ENCODE measurements at regions not wholly inside any gene's neighbourhood (a gene's known extent, or its start where the extent isn't known, plus 50 kb on each side); places are given as distances from the start of the nearest gene placed in this dataset.

GRCh38 chr14:40028991-40029390 is 596.8 kb upstream of the FBXO33 start:
- ChIA-PET CTCF (no interaction called here), POLR2A (no interaction called here), RAD21 (ENCODE audit: low non-redundant PET in 1 of 2, low total read pairs in 2 of 2, uncharacterized antibody in 2 of 2, unreplicated experiment in 2 of 2) (no interaction called here)
- no TSS peak for BruUV-seq (replicated peaks)
- Histone ChIP-seq H3K36me3 (ENCODE audit: control insufficient read depth in 1 of 2, insufficient read depth in 2 of 2, low read length in 2 of 2) (no peaks in the 10 kb centered on the region), H3K4me1 (ENCODE audit: control insufficient read depth in 1 of 2, insufficient read depth in 2 of 2, low read length in 2 of 2) (no peaks in the 10 kb centered on the region), H3K4me3 (replicated peaks in 1 of 2; ENCODE audit: low read depth in 1 of 2, low read length in 2 of 2) (no peak overlapping the region), H3K27ac (ENCODE audit: low read depth, low read length) (no peak overlapping the region), H3K27me3 (ENCODE audit: insufficient read depth, low read length) (no peaks in the 10 kb centered on the region), H3K79me2 (ENCODE audit: insufficient read depth, low read length) (no peaks in the 10 kb centered on the region), H3K9me2 (ENCODE audit: insufficient read depth) (no peaks in the 10 kb centered on the region), H3K9ac (ENCODE audit: low read length) (no peak overlapping the region), H3K4me2 (ENCODE audit: low read length) (no peak overlapping the region), H2AFZ (ENCODE audit: low read depth, low read length, poor library complexity, severe bottlenecking) (no peak overlapping the region), H3K9me3 (ENCODE audit: control insufficient read depth in 1 of 2, insufficient read depth in 1 of 2, low read depth in 1 of 2, low read length in 2 of 2) (no peaks in the 10 kb centered on the region), H4K20me1 (ENCODE audit: insufficient read depth) (no peaks in the 10 kb centered on the region)
- intact Hi-C loops (cut with micrococcal nuclease), result no loop called here
- DNase-seq (ENCODE audit: low read depth, low spot score), result no peak
- TF ChIP-seq ELF1 (IDR thresholded peaks at IDR 0.05; ENCODE audit: borderline replicate concordance, low read depth), result no peak
- TF ChIP-seq POLR2A (IDR thresholded peaks at IDR 0.05; ENCODE audit: borderline replicate concordance, extremely low read depth, insufficient read depth, insufficient read length), result no peak
- no peak for TF ChIP-seq EGR1 (IDR thresholded peaks at IDR 0.05; ENCODE audit: low read depth)
- no peak for TF ChIP-seq EZH2phosphoT487 (IDR thresholded peaks at IDR 0.05; ENCODE audit: borderline replicate concordance)
- TF ChIP-seq CEBPB (IDR thresholded peaks at IDR 0.05; ENCODE audit: low read depth), result no peak
- no peak for TF ChIP-seq TCF7L2 (IDR thresholded peaks at IDR 0.05; ENCODE audit: borderline replicate concordance, extremely low read depth, insufficient read depth, insufficient read length)
- no peak for TF ChIP-seq ZFX (IDR thresholded peaks at IDR 0.05)
- no peak for TF ChIP-seq ZNF274 (IDR thresholded peaks at IDR 0.05; ENCODE audit: low read depth, low read length)
- TF ChIP-seq YY1 (IDR thresholded peaks at IDR 0.05; ENCODE audit: extremely low read depth, insufficient replicate concordance, low read depth, low read length), result no peak
- TF ChIP-seq EZH2 (IDR thresholded peaks at IDR 0.05), result no peak
- TF ChIP-seq RAD21 (IDR thresholded peaks at IDR 0.05; ENCODE audit: low read depth), result no peak
- no peak for TF ChIP-seq REST (IDR thresholded peaks at IDR 0.05; ENCODE audit: low read depth)
- no peak for TF ChIP-seq ATF3 (IDR thresholded peaks at IDR 0.05)
- no peak for TF ChIP-seq CTCF (IDR thresholded peaks at IDR 0.05 in 2 of 3, conservative IDR thresholded peaks at IDR 0.05 in 1 of 3; ENCODE audit: borderline replicate concordance in 1 of 3, insufficient read depth in 1 of 3, low read depth in 2 of 3, low read length in 2 of 3)
- TF ChIP-seq FOSL1 (IDR thresholded peaks at IDR 0.05; ENCODE audit: low read depth), result no peak
- TF ChIP-seq SIN3A (IDR thresholded peaks at IDR 0.05; ENCODE audit: low read depth), result no peak
- TF ChIP-seq MAX (IDR thresholded peaks at IDR 0.05), result no peak
- ATAC-seq, result no peak
